Fibroblast of upper back skin (primary cell): ENCODE measurements at regions not wholly inside any gene's neighbourhood (a gene's known extent, or its start where the extent isn't known, plus 50 kb on each side); places are given as distances from the start of the nearest gene placed in this dataset.
"Not testable (repeated sequence)": the region's sequence is repeated elsewhere in the genome, so short reads cannot be mapped to it uniquely, and the experiment has no call there.

Experiments
- DNase-seq: peaks from one replicate; pipeline ENCODE4 v3.0.0-alpha.2; 2013

GRCh38 chr10:11403646-11404045 lies 207.8 kb downstream of the USP6NL start:
- not testable (repeated sequence) for DNase-seq

- no peak for DNase-seq
Measured at GRCh38 chr10:11403116-11403515, 208.3 kb downstream of the USP6NL start.

GRCh38 chr10:11402392-11402791 lies 209.1 kb downstream of the USP6NL start:
- DNase-seq = no peak

- no peak for DNase-seq
Measured at GRCh38 chr10:11401264-11402235, 209.9 kb downstream of the USP6NL start.

- peak; percentile 31 for DNase-seq
Measured at GRCh38 chr10:11397980-11398580, 213.4 kb downstream of the USP6NL start.

- no peak for DNase-seq
Measured at GRCh38 chr10:11397077-11397965, 214.1 kb downstream of the USP6NL start.

GRCh38 chr10:11396311-11396955 lies 215.0 kb downstream of the USP6NL start:
- DNase-seq = no peak

GRCh38 chr10:11395581-11396310 lies 215.7 kb downstream of the USP6NL start:
- DNase-seq = no peak

GRCh38 chr10:11395161-11395560 lies 216.3 kb downstream of the USP6NL start:
- DNase-seq = no peak

- no peak for DNase-seq
Measured at GRCh38 chr10:11393858-11394257, 217.6 kb downstream of the USP6NL start.

GRCh38 chr10:11392776-11393175 lies 218.7 kb downstream of the USP6NL start:
- no peak for DNase-seq

GRCh38 chr10:11388996-11389395 lies 222.5 kb downstream of the USP6NL start:
- no peak for DNase-seq

- DNase-seq = peak; percentile 19
Measured at GRCh38 chr10:11387551-11388222, 223.8 kb downstream of the USP6NL start.

GRCh38 chr10:11387044-11387443 lies 224.4 kb downstream of the USP6NL start:
- DNase-seq = no peak
